GM12864 (cell line): ENCODE measurements at regions not wholly inside any gene's neighbourhood (a gene's known extent, or its start where the extent isn't known, plus 50 kb on each side); places are given as distances from the start of the nearest gene placed in this dataset.
A peak's percentile ranks its signal among the peaks of the same experiment; 100 is the strongest.

Experiments used
- DNase-seq: peaks from one replicate; pipeline ENCODE4 v3.0.0-alpha.2; 2011; ENCODE audit warnings: low read depth
- H3K4me3 ChIP-seq: 2 replicates; pipeline ENCODE4 v1.5.1; 2011; ENCODE audit warnings: mild to moderate bottlenecking, low read depth, low read length, control low read depth
- TF ChIP-seq, protein P1 (sequence below): IDR thresholded peaks from 2 replicates; pipeline ENCODE4 v1.5.1; 2011; ENCODE audit warnings: low read depth, mild to moderate bottlenecking, moderate library complexity, low read length, control low read depth, inconsistent platforms; ENCODE audit errors: missing control alignments

- no peak overlapping the region for H3K4me3 ChIP-seq
- TF ChIP-seq, protein P1, sequence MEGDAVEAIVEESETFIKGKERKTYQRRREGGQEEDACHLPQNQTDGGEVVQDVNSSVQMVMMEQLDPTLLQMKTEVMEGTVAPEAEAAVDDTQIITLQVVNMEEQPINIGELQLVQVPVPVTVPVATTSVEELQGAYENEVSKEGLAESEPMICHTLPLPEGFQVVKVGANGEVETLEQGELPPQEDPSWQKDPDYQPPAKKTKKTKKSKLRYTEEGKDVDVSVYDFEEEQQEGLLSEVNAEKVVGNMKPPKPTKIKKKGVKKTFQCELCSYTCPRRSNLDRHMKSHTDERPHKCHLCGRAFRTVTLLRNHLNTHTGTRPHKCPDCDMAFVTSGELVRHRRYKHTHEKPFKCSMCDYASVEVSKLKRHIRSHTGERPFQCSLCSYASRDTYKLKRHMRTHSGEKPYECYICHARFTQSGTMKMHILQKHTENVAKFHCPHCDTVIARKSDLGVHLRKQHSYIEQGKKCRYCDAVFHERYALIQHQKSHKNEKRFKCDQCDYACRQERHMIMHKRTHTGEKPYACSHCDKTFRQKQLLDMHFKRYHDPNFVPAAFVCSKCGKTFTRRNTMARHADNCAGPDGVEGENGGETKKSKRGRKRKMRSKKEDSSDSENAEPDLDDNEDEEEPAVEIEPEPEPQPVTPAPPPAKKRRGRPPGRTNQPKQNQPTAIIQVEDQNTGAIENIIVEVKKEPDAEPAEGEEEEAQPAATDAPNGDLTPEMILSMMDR: peak; percentile 12
- no peak for DNase-seq
Observed at GRCh38 chr10:127813290-127813689, 76.3 kb downstream of the FOXI2 start.

DNA sequence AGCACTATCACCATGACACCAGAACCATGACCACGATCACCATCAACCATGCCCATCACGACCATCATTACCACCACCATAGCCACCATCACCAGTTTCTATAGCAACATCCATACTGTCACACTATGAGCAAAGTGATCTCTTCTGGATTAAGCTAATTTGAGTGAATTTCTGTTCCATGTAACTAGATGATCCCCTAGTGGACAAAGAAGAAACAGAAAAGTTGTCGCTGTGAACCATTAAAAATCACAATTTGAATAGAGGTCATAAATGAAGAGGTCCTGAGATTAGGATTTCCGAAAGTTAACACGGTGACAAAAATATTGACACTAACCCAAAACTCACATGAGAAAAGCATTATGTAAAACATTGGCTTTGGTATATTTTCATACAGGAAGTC lies 77.6 kb downstream of the CLRN3 start:
- TF ChIP-seq, protein P1: peak; percentile 33
- H3K4me3 ChIP-seq: no peak overlapping the region
- DNase-seq: no peak

GRCh38 chr10:127824826-127825225 lies 67.9 kb downstream of the CLRN3 start:
- TF ChIP-seq, protein P1: no peak
- H3K4me3 ChIP-seq: no peak overlapping the region
- DNase-seq: no peak

GRCh38 chr10:127826154-127826725 lies 66.5 kb downstream of the CLRN3 start:
- TF ChIP-seq, protein P1: no peak
- no peak overlapping the region for H3K4me3 ChIP-seq
- no peak for DNase-seq

DNA sequence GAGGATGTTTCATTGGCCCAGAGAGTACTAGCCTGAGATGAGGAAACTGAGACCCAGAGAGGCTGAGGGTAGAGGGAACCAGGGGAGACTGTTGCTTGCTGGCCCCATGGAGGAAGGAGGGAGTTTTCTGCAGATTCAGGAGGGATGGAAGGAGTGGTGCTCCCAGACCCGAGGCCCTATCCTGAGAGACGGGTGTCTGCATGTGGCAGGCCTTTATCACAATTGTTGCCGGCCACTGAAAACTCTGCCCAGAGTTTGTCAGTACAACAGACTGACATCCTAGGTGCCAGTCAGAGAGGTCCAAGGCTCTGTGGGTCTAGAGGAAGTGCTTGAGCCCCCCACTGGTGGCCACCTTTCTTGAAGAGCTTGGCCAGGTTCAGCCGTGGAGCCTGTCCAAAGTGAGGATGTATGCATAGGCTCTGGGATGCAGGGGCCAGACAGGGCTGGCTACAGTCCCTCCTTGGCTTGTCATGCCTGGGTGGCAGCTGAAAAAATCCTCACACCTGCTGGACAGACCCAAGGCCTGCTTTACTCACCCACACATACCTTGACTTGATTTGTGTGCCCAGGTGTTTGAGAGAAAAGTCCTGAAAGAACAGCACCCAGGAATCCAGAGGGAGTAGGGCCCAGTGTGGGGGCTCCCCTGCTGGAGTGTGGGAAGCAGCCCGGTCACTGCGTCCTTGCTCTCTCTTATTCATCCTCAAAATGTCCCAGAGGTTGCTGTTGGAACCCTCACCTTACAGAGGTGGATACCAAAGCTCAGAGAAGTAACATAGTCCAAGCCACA lies 65.2 kb downstream of the CLRN3 start:
- TF ChIP-seq, protein P1: no peak
- H3K4me3 ChIP-seq: no peak overlapping the region
- DNase-seq: no peak
